Astrocyte (in vitro differentiated cells and primary cell): ENCODE measurements at regions not wholly inside any gene's neighbourhood (a gene's known extent, or its start where the extent isn't known, plus 50 kb on each side); places are given as distances from the start of the nearest gene placed in this dataset.

Experiments
- DNase-seq: peaks from one replicate; pipeline ENCODE4 v3.0.0-alpha.2; 2010; ENCODE audit warnings: low read depth
- FAIRE-seq: peaks from 2 replicates; lab custom pipeline; 2011; peaks lifted over from hg19 to GRCh38; lab: Jason Lieb, UNC
- H2AFZ ChIP-seq: 2 replicates; pipeline ENCODE4 v1.6.0; 2012; ENCODE audit warnings: low read depth, low read length, inconsistent platforms
- H3K27ac ChIP-seq: 2 replicates; pipeline ENCODE4 v1.5.1; 2011; ENCODE audit warnings: low read depth, low read length, inconsistent platforms
- H3K27me3 ChIP-seq: 2 replicates; pipeline ENCODE4 v1.6.0; 2011; ENCODE audit warnings: low read length, inconsistent platforms; ENCODE audit not compliant: insufficient read depth
- H3K36me3 ChIP-seq: 2 replicates; pipeline ENCODE4 v1.5.1; 2011; ENCODE audit warnings: low read length, inconsistent platforms; ENCODE audit not compliant: insufficient read depth
- H3K4me1 ChIP-seq: 2 replicates; pipeline ENCODE4 v1.5.1; 2011; ENCODE audit warnings: low read length, inconsistent platforms; ENCODE audit not compliant: insufficient read depth
- H3K4me2 ChIP-seq: 2 replicates; pipeline ENCODE4 v1.6.0; 2012; ENCODE audit warnings: low read length, inconsistent platforms
- H3K4me3 ChIP-seq: 2 replicates; pipeline ENCODE4 v1.5.1; 2011; ENCODE audit warnings: low read depth, mild to moderate bottlenecking, low read length, inconsistent platforms; ENCODE audit not compliant: insufficient read depth
- H3K79me2 ChIP-seq: 2 replicates; pipeline ENCODE4 v1.6.0; 2012; ENCODE audit warnings: mild to moderate bottlenecking, low read length, inconsistent platforms; ENCODE audit not compliant: insufficient read depth
- H3K9ac ChIP-seq: 2 replicates; pipeline ENCODE4 v1.6.0; 2012; ENCODE audit warnings: mild to moderate bottlenecking, low read length, inconsistent platforms
- H3K9me3 ChIP-seq: 2 replicates; pipeline ENCODE4 v1.5.1; 2012; ENCODE audit warnings: low read depth, mild to moderate bottlenecking, low read length, inconsistent platforms; ENCODE audit not compliant: insufficient read depth
- H4K20me1 ChIP-seq: 2 replicates; pipeline ENCODE4 v1.6.0; 2012; ENCODE audit warnings: low read length, inconsistent platforms; ENCODE audit not compliant: insufficient read depth
- H3K27ac Mint-ChIP-seq: one replicate; pipeline ENCODE4 v1.8.0; 2021; ENCODE audit warnings: mild to moderate bottlenecking, mixed read lengths; ENCODE audit not compliant: unreplicated experiment
- H3K27me3 Mint-ChIP-seq: one replicate; pipeline ENCODE4 v1.8.0; 2021; ENCODE audit warnings: low read depth, mixed read lengths; ENCODE audit not compliant: unreplicated experiment
- H3K36me3 Mint-ChIP-seq: one replicate; pipeline ENCODE4 v1.8.0; 2021; ENCODE audit warnings: low read depth, mixed read lengths; ENCODE audit not compliant: unreplicated experiment
- H3K4me1 Mint-ChIP-seq: one replicate; pipeline ENCODE4 v1.8.0; 2021; ENCODE audit warnings: low read depth, mixed read lengths; ENCODE audit not compliant: unreplicated experiment
- H3K4me3 Mint-ChIP-seq: one replicate; pipeline ENCODE4 v1.8.0; 2021; ENCODE audit warnings: mild to moderate bottlenecking, moderate library complexity, mixed read lengths; ENCODE audit not compliant: unreplicated experiment
- H3K9me3 Mint-ChIP-seq: one replicate; pipeline ENCODE4 v1.8.0; 2021; ENCODE audit warnings: mild to moderate bottlenecking, mixed read lengths; ENCODE audit not compliant: unreplicated experiment
- EZH2 ChIP-seq: IDR thresholded peaks from 2 replicates; pipeline ENCODE4 v1.6.1; 2012; ENCODE audit warnings: mild to moderate bottlenecking, low read length, inconsistent platforms; ENCODE audit not compliant: insufficient read depth
- TF ChIP-seq, protein P1 (sequence below): IDR thresholded peaks from 2 replicates; pipeline ENCODE4 v1.5.1; 2011; ENCODE audit warnings: low read depth, mild to moderate bottlenecking, inconsistent platforms, low read length, moderate library complexity; ENCODE audit not compliant: insufficient read depth

- Mint-ChIP-seq H3K4me3 (no peak overlapping the region), H3K27me3 (peaks cover 5% of the 10 kb centered on the region)
Measured at GRCh38 chr2:16198166-16198912, 258.0 kb downstream of the MYCN start.

DNA sequence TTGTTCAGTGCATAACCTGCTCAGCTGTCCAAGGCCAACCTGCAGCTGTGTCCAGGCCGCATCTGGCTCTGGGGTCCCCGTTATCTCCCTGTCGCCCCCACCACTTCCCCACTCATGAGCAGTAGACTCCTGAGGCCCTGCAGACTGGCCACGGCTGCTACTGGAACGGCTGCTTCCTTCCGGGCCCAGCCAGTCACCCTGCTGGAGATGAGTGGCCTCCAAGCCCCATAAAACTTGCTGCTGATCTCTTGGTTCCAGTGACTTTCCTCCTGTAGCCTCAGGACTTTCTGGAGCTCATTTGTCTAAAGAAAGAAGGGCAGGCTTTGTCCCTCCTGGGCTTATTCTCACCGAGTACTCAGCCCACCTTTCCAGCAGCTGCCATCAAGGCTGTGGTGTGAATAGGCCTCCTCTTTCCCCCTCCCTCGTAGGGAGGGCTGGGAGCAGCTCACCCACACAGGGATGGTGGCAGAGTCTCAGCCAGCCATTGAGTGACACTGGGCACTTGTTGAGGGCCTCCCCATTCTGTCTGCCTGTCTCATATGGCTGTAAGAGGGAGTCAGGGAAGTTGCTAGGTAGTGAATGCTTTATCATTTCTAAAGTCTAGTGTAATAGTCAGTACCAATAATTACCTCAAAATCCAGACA lies 257.3 kb downstream of the MYCN start:
- Histone ChIP-seq H3K9me3 (peaks cover 5% of the 10 kb centered on the region), H2AFZ (no peak overlapping the region), H4K20me1 (no peaks in the 10 kb centered on the region), H3K4me1 (no peaks in the 10 kb centered on the region), H3K27ac (no peak overlapping the region), H3K27me3 (no peaks in the 10 kb centered on the region), H3K36me3 (no peaks in the 10 kb centered on the region), H3K4me3 (no peak overlapping the region), H3K79me2 (no peaks in the 10 kb centered on the region), H3K4me2 (no peak overlapping the region), H3K9ac (no peak overlapping the region)
- no peak for FAIRE-seq
- H3K4me1 Mint-ChIP-seq, result no peaks in the 10 kb centered on the region
- H3K36me3 Mint-ChIP-seq, result peaks cover 2% of the 10 kb centered on the region
- no peak for TF ChIP-seq EZH2
- TF ChIP-seq, protein P1, sequence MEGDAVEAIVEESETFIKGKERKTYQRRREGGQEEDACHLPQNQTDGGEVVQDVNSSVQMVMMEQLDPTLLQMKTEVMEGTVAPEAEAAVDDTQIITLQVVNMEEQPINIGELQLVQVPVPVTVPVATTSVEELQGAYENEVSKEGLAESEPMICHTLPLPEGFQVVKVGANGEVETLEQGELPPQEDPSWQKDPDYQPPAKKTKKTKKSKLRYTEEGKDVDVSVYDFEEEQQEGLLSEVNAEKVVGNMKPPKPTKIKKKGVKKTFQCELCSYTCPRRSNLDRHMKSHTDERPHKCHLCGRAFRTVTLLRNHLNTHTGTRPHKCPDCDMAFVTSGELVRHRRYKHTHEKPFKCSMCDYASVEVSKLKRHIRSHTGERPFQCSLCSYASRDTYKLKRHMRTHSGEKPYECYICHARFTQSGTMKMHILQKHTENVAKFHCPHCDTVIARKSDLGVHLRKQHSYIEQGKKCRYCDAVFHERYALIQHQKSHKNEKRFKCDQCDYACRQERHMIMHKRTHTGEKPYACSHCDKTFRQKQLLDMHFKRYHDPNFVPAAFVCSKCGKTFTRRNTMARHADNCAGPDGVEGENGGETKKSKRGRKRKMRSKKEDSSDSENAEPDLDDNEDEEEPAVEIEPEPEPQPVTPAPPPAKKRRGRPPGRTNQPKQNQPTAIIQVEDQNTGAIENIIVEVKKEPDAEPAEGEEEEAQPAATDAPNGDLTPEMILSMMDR, result no peak
- no peak for DNase-seq
- no peak overlapping the region for H3K4me3 Mint-ChIP-seq
- peaks cover 2% of the 10 kb centered on the region for H3K27me3 Mint-ChIP-seq
- H3K9me3 Mint-ChIP-seq, result peaks cover 4% of the 10 kb centered on the region
- H3K27ac Mint-ChIP-seq, result no peak overlapping the region

More at GRCh38 chr2:16198166-16198912, 258.0 kb downstream of the MYCN start:
- DNase-seq, result no peak
- Histone ChIP-seq H4K20me1 (no peaks in the 10 kb centered on the region), H3K9ac (no peak overlapping the region), H3K79me2 (no peaks in the 10 kb centered on the region), H3K27me3 (no peaks in the 10 kb centered on the region), H3K36me3 (no peaks in the 10 kb centered on the region), H3K4me1 (no peaks in the 10 kb centered on the region), H3K4me3 (no peak overlapping the region), H3K4me2 (no peak overlapping the region), H3K27ac (no peak overlapping the region), H2AFZ (no peak overlapping the region), H3K9me3 (peaks cover 5% of the 10 kb centered on the region)
- H3K27ac Mint-ChIP-seq, result no peak overlapping the region
- peaks cover 3% of the 10 kb centered on the region for H3K36me3 Mint-ChIP-seq
- H3K9me3 Mint-ChIP-seq, result peaks cover 6% of the 10 kb centered on the region
- TF ChIP-seq, protein P1, result no peak
- TF ChIP-seq EZH2, result no peak
- FAIRE-seq, result no peak
- no peaks in the 10 kb centered on the region for H3K4me1 Mint-ChIP-seq
